Psoas muscle (tissue), 7 donors: ENCODE measurements at regions not wholly inside any gene's neighbourhood (a gene's known extent, or its start where the extent isn't known, plus 50 kb on each side); places are given as distances from the start of the nearest gene placed in this dataset.
A peak's percentile ranks its signal among the peaks of the same experiment; 100 is the strongest.
"Not testable (repeated sequence)": the region's sequence is repeated elsewhere in the genome, so short reads cannot be mapped to it uniquely, and the experiment has no call there.

Experiments
- ATAC-seq, 4 donors: fragments of 200-7000 bp; cut with Tn5 transposase; one replicate each; pipeline ENCODE4 v1.9.1; 2020; ENCODE audit warnings: moderate library complexity in 3 of 4, mild to moderate bottlenecking in 2 of 4
- DNase-seq, 2 donors: peaks; one replicate each; pipeline ENCODE4 v3.0.0-alpha.2; 2020
- H3K27ac ChIP-seq: fragments of 200-600 bp; one replicate; pipeline ENCODE4 v1.8.0; 2022
- H3K27me3 ChIP-seq, 3 donors: fragments of 200-600 bp in 1 of 3; one replicate each; pipeline versions ENCODE4 v1.6.1 to v1.8.0; 2013 to 2022; ENCODE audit warnings: low read length in 2 of 3, mild to moderate bottlenecking in 2 of 3, moderate library complexity in 1 of 3; ENCODE audit not compliant: insufficient read depth in 3 of 3
- H3K36me3 ChIP-seq, 2 donors: fragments of 200-600 bp in 1 of 2; one replicate each; pipeline versions ENCODE4 v1.6.1 to v1.8.0; 2013 to 2022; ENCODE audit warnings: low read depth in 1 of 2, mild to moderate bottlenecking in 1 of 2, moderate library complexity in 1 of 2; ENCODE audit not compliant: insufficient read depth in 1 of 2
- H3K4me1 ChIP-seq: fragments of 200-600 bp; one replicate; pipeline ENCODE4 v1.8.0; 2022
- H3K4me3 ChIP-seq: fragments of 200-600 bp; one replicate; pipeline ENCODE4 v1.8.0; 2022; ENCODE audit warnings: mild to moderate bottlenecking
- H3K9me3 ChIP-seq: fragments of 200-600 bp; one replicate; pipeline ENCODE4 v1.8.0; 2022
- CTCF ChIP-seq: fragments of 200-600 bp; IDR thresholded peaks from one replicate; pipeline ENCODE4 v1.8.0; 2022; ENCODE audit warnings: antibody characterized with exemption
- WGBS, 3 donors: extraction: QIAGEN DNeasy Blood & Tissue Kit; methylation state at CpG; one replicate each; pipeline versions ENCODE4 v1.1.6 to v1.1.7; 2013; 5-methylcytosine and 5-hydroxymethylcytosine counted together
- intact Hi-C, 2 donors: fragments of 100-400 bp; cut with DNase I; formaldehyde crosslinking; loops; one replicate each; pipeline versions ENCODE4 v1.11.0 to v1.14.2; 2022
- donor health status: healthy with polysubstance abuse.
- donor health status: DM: no; HTN: no; CAD: no; lungs with moderate emphysema.
- donor health status: Bipolar disorder and iron deficiency.
- donor health status: healthy.
- donor health status: DM: yes; HTN: yes; CAD: no.
- donor health status: DM: no; HTN: no; CAD: no.
- donor health status: DM: yes; HTN: yes; CAD: no.

- TF ChIP-seq CTCF: no peak
- no peak for DNase-seq
- intact Hi-C loops: no loop called here
Measured at GRCh38 chr9:84072621-84073180, 92.1 kb downstream of the RMI1 start.

DNA sequence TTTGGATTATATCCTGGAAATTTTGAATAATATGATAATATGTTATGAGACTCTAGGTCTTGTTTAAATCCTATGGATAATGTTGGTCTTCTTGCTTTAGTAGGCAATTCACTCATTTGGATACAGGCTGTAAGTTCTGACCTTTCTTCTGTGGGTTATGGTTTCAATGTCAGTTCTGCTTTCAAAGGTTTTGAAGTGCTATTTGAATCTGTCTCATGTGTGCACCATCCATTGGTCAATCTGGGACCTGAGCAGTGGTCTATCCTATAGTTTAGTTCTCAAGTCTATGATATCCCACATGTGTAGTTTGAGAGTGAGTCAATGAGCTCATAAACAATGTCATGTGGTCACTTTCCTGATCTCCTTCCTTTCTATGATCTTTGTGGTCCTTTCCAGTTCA is 94.4 kb downstream of the RMI1 start:
- Histone ChIP-seq H3K27me3 (no peaks in the 10 kb centered on the region), H3K4me3 (no peak overlapping the region), H3K27ac (no peak overlapping the region), H3K36me3 (no peaks in the 10 kb centered on the region), H3K4me1 (no peaks in the 10 kb centered on the region), H3K9me3 (no peaks in the 10 kb centered on the region)
- DNase-seq (no peak), ATAC-seq (no peak)
- TF ChIP-seq CTCF: no peak
- intact Hi-C loops: no loop called here

More at GRCh38 chr9:84072621-84073180, 92.1 kb downstream of the RMI1 start:
- Histone ChIP-seq H3K9me3 (no peaks in the 10 kb centered on the region), H3K4me3 (no peak overlapping the region), H3K36me3 (no peaks in the 10 kb centered on the region), H3K27me3 (no peaks in the 10 kb centered on the region), H3K4me1 (no peaks in the 10 kb centered on the region), H3K27ac (no peak overlapping the region)
- no peak for ATAC-seq
- WGBS, 3 donors: 44 to 57% (median 49%) methylated on average over 3 of the region's 3 CpGs

DNA sequence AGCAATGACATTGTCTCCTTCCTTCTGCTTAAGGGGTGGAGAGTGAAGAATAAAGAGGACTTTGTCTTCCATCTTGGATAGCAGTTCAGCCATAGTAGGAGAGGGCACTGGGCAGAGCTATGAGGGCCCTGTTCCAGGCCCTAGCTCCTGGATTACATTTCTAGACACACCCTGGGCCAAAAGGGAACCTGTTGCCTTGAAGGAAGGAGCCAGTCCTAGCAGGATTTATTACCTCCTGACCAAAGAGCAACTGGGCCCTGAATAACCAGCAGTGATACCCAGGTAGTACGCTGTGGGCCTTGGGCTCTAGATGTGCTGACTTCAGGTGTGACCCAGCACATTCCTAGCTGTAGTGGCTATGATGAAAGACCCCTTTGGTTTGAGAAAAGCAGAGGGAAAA is 95.8 kb downstream of the RMI1 start:
- ATAC-seq: peak in 1 of 4 donors; percentile 36
- H3K27me3 ChIP-seq: no peaks in the 10 kb centered on the region
- DNase-seq: no peak
- WGBS, 3 donors: 45 to 93% (median 55%) methylated on average over 1 of the region's 1 CpG
- H3K4me1 ChIP-seq: no peaks in the 10 kb centered on the region
- intact Hi-C loops: no loop called here
- no peaks in the 10 kb centered on the region for H3K9me3 ChIP-seq
- no peak for TF ChIP-seq CTCF
- no peak overlapping the region for H3K27ac ChIP-seq
- no peak overlapping the region for H3K4me3 ChIP-seq
- H3K36me3 ChIP-seq: no peaks in the 10 kb centered on the region

GRCh38 chr9:84077816-84078215 is 97.2 kb downstream of the RMI1 start:
- H3K27me3 ChIP-seq, intact Hi-C loops, H3K9me3 ChIP-seq, ATAC-seq, H3K4me1 ChIP-seq, H3K27ac ChIP-seq, H3K4me3 ChIP-seq, H3K36me3 ChIP-seq, DNase-seq: not testable (repeated sequence)
- WGBS, 3 donors: 79 to 85% (median 82%) methylated on average over 1 of the region's 1 CpG

GRCh38 chr9:84079994-84080393 is 99.4 kb downstream of the RMI1 start:
- Histone ChIP-seq H3K4me3 (no peak overlapping the region), H3K27ac (no peak overlapping the region), H3K4me1 (no peaks in the 10 kb centered on the region), H3K36me3 (no peaks in the 10 kb centered on the region), H3K9me3 (no peaks in the 10 kb centered on the region), H3K27me3 (no peaks in the 10 kb centered on the region)
- TF ChIP-seq CTCF: no peak
- intact Hi-C loops: no loop called here
- ATAC-seq (no peak), DNase-seq (no peak)
- WGBS, 3 donors: 67 to 68% (median 68%) methylated on average over 4 of the region's 4 CpGs
